K562 (cell line): ENCODE measurements at regions not wholly inside any gene's neighbourhood (a gene's known extent, or its start where the extent isn't known, plus 50 kb on each side); places are given as distances from the start of the nearest gene placed in this dataset.

Experiments used
- KAT2B ChIP-seq: IDR thresholded peaks from one replicate; pipeline ENCODE4 v1.6.1; 2012; ENCODE audit warnings: low read depth, mild to moderate bottlenecking, control low read depth, inconsistent platforms, low read length, moderate library complexity
- RAD21 ChIP-seq, 2 experiments: fragments of 250-450 bp in 1 of 2; fragments of 450-650 bp in 1 of 2; sonication (Bioruptor Pico) in 1 of 2; formaldehyde crosslinking in 1 of 2; IDR thresholded peaks in 1 of 2; conservative IDR thresholded peaks in 1 of 2; 2 replicates each; pipeline versions ENCODE4 v1.4.0 to v1.8.0; 2020 to 2022; ENCODE audit warnings: mild to moderate bottlenecking in 2 of 2, moderate library complexity in 1 of 2
- TCF7L2 ChIP-seq: fragments of 150-350 bp; IDR thresholded peaks from 2 replicates; pipeline ENCODE4 v1.6.1; 2016; ENCODE audit warnings: low read depth, mild to moderate bottlenecking, low read length, moderate library complexity
- ZSCAN29 ChIP-seq: fragments of 450-650 bp; IDR thresholded peaks from 2 replicates; pipeline ENCODE4 v1.6.1; 2017
- TF ChIP-seq, protein P1 (sequence below): fragments of 150-350 bp; IDR thresholded peaks from 2 replicates; pipeline ENCODE4 v1.6.1; 2014; ENCODE audit warnings: low read depth, mild to moderate bottlenecking, low read length, borderline replicate concordance
- TF ChIP-seq, protein P2 (sequence below): sonication (generic); formaldehyde crosslinking; IDR thresholded peaks from 2 replicates; pipeline ENCODE4 v1.8.1; 2022; ENCODE audit warnings: missing genetic modification reagents
- TF ChIP-seq, protein P3 (sequence below): sonication (generic); formaldehyde crosslinking; IDR thresholded peaks from 2 replicates; pipeline ENCODE4 v1.8.1; 2023; ENCODE audit warnings: mild to moderate bottlenecking, missing genetic modification reagents
- TF ChIP-seq, protein P4 (sequence below): sonication (generic); formaldehyde crosslinking; IDR thresholded peaks from 2 replicates; pipeline ENCODE4 v1.8.0; 2022; ENCODE audit warnings: mild to moderate bottlenecking, missing genetic modification reagents, borderline replicate concordance
- TF ChIP-seq, protein P5 (sequence below): sonication (generic); formaldehyde crosslinking; IDR thresholded peaks from 2 replicates; pipeline ENCODE4 v1.8.0; 2023; ENCODE audit warnings: mild to moderate bottlenecking, missing genetic modification reagents
- TF ChIP-seq, protein P6 (sequence below): IDR thresholded peaks from 2 replicates; pipeline ENCODE4 v1.6.1; 2016; ENCODE audit warnings: missing genetic modification characterization, missing compliant biosample characterization

DNA sequence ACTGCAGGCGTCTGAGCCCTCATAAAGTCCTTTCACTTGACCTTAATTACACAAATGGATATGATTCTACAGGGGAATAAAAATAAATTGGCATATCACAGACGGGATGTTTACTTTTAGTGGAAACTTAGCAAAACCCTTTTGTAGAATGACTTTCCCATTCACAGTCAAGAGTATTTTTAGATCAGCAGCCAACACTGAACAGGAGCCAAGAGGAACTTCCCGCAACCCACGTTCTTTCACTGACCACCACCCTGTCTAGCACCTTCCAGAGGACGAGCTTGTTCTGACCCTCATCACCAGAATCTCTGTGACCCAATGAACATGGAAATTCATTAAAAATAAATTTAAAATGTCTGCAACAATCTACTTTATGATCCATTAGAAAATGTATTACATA is 119.0 kb upstream of the SNTG2 start:
- TF ChIP-seq TCF7L2 (no peak), RAD21 (CRISPR knock-in tag; conservative IDR thresholded peaks at IDR 0.05 in 1 of 2, IDR thresholded peaks at IDR 0.05 in 1 of 2) (no peak), KAT2B (no peak), ZSCAN29 (no peak)
- TF ChIP-seq, protein P1, sequence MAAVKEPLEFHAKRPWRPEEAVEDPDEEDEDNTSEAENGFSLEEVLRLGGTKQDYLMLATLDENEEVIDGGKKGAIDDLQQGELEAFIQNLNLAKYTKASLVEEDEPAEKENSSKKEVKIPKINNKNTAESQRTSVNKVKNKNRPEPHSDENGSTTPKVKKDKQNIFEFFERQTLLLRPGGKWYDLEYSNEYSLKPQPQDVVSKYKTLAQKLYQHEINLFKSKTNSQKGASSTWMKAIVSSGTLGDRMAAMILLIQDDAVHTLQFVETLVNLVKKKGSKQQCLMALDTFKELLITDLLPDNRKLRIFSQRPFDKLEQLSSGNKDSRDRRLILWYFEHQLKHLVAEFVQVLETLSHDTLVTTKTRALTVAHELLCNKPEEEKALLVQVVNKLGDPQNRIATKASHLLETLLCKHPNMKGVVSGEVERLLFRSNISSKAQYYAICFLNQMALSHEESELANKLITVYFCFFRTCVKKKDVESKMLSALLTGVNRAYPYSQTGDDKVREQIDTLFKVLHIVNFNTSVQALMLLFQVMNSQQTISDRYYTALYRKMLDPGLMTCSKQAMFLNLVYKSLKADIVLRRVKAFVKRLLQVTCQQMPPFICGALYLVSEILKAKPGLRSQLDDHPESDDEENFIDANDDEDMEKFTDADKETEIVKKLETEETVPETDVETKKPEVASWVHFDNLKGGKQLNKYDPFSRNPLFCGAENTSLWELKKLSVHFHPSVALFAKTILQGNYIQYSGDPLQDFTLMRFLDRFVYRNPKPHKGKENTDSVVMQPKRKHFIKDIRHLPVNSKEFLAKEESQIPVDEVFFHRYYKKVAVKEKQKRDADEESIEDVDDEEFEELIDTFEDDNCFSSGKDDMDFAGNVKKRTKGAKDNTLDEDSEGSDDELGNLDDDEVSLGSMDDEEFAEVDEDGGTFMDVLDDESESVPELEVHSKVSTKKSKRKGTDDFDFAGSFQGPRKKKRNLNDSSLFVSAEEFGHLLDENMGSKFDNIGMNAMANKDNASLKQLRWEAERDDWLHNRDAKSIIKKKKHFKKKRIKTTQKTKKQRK: no peak
- TF ChIP-seq, protein P2, sequence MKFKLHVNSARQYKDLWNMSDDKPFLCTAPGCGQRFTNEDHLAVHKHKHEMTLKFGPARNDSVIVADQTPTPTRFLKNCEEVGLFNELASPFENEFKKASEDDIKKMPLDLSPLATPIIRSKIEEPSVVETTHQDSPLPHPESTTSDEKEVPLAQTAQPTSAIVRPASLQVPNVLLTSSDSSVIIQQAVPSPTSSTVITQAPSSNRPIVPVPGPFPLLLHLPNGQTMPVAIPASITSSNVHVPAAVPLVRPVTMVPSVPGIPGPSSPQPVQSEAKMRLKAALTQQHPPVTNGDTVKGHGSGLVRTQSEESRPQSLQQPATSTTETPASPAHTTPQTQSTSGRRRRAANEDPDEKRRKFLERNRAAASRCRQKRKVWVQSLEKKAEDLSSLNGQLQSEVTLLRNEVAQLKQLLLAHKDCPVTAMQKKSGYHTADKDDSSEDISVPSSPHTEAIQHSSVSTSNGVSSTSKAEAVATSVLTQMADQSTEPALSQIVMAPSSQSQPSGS (CRISPR knock-in tag): no peak
- TF ChIP-seq, protein P3, sequence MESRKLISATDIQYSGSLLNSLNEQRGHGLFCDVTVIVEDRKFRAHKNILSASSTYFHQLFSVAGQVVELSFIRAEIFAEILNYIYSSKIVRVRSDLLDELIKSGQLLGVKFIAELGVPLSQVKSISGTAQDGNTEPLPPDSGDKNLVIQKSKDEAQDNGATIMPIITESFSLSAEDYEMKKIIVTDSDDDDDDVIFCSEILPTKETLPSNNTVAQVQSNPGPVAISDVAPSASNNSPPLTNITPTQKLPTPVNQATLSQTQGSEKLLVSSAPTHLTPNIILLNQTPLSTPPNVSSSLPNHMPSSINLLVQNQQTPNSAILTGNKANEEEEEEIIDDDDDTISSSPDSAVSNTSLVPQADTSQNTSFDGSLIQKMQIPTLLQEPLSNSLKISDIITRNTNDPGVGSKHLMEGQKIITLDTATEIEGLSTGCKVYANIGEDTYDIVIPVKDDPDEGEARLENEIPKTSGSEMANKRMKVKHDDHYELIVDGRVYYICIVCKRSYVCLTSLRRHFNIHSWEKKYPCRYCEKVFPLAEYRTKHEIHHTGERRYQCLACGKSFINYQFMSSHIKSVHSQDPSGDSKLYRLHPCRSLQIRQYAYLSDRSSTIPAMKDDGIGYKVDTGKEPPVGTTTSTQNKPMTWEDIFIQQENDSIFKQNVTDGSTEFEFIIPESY: no peak
- TF ChIP-seq, protein P4, sequence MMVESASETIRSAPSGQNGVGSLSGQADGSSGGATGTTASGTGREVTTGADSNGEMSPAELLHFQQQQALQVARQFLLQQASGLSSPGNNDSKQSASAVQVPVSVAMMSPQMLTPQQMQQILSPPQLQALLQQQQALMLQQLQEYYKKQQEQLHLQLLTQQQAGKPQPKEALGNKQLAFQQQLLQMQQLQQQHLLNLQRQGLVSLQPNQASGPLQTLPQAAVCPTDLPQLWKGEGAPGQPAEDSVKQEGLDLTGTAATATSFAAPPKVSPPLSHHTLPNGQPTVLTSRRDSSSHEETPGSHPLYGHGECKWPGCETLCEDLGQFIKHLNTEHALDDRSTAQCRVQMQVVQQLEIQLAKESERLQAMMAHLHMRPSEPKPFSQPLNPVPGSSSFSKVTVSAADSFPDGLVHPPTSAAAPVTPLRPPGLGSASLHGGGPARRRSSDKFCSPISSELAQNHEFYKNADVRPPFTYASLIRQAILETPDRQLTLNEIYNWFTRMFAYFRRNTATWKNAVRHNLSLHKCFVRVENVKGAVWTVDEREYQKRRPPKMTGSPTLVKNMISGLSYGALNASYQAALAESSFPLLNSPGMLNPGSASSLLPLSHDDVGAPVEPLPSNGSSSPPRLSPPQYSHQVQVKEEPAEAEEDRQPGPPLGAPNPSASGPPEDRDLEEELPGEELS (CRISPR knock-in tag): no peak
- TF ChIP-seq, protein P5, sequence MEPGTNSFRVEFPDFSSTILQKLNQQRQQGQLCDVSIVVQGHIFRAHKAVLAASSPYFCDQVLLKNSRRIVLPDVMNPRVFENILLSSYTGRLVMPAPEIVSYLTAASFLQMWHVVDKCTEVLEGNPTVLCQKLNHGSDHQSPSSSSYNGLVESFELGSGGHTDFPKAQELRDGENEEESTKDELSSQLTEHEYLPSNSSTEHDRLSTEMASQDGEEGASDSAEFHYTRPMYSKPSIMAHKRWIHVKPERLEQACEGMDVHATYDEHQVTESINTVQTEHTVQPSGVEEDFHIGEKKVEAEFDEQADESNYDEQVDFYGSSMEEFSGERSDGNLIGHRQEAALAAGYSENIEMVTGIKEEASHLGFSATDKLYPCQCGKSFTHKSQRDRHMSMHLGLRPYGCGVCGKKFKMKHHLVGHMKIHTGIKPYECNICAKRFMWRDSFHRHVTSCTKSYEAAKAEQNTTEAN (CRISPR knock-in tag): no peak
- TF ChIP-seq, protein P6, sequence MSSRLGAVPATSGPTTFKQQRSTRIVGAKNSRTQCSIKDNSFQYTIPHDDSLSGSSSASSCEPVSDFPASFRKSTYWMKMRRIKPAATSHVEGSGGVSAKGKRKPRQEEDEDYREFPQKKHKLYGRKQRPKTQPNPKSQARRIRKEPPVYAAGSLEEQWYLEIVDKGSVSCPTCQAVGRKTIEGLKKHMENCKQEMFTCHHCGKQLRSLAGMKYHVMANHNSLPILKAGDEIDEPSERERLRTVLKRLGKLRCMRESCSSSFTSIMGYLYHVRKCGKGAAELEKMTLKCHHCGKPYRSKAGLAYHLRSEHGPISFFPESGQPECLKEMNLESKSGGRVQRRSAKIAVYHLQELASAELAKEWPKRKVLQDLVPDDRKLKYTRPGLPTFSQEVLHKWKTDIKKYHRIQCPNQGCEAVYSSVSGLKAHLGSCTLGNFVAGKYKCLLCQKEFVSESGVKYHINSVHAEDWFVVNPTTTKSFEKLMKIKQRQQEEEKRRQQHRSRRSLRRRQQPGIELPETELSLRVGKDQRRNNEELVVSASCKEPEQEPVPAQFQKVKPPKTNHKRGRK (tag): no peak
